NK-92 treated with Interleukin-12 subunit alpha and Interleukin-12 subunit beta, amount 100 ng/mL, for 24 hours (cell line): ENCODE measurements at regions not wholly inside any gene's neighbourhood (a gene's known extent, or its start where the extent isn't known, plus 50 kb on each side); places are given as distances from the start of the nearest gene placed in this dataset.

Source experiments
- DNase-seq: peaks from one replicate; lab custom pipeline; 2025; lab: John Stamatoyannopoulos, UW

DNA sequence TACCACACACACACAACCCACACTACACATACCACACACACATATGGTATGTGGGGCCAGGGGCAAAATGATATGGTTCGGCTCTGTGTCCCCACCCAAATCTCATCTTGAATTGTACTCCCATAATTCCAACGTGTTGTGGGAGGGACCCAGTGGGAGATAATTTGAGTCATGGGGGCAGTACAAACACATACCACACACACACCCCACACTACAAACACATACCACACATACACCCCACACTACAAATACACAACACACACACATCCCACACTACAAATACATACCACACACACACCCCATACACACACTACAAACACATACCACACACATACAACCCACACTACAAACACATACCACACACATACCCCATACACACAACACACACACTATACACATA lies 117.8 kb downstream of the TTC32 start:
- no peak for DNase-seq

GRCh38 chr2:19776941-19777514 lies 124.8 kb downstream of the TTC32 start:
- no peak for DNase-seq

DNA sequence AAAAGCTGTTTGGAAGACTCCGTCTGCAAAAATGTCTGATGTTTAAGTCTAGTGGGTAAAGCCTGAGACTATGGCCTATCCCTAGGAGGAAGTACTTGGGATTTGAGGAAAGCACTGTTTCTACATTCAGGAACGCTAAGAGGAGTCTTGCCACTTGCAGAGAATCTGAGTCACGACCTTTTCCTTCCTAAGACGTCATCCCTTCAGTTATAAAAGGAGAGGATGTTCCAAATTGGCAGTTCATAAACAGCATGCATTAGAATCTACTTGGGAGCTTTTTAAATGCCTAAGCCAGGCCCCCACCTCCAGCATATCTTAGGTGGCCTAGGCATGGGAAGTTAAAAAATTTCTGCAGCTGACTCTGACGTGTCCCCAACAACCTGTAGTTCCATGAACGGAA lies 125.9 kb downstream of the TTC32 start:
- no peak for DNase-seq

GRCh38 chr2:19775315-19775714 lies 126.5 kb downstream of the TTC32 start:
- DNase-seq = no peak

DNA sequence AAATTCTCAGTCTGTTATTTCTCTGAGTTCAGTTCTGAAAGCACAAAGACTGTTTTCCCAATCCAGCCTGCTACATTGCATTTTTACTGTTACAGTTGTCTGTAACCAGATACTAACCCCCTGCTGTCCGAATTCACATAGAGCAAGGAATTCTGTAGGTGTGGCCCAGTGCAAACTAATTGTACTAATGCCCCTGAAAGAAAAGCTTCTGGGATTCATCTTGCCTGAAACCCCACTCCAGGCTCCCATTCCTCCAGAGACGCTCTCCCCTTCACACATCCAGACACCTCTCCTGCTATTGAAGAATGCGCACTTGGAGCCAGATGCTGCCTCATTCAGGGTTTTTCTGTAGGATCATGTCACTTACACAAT lies 127.0 kb downstream of the TTC32 start:
- DNase-seq = no peak

- no peak for DNase-seq
These were observed 128.8 kb downstream of the TTC32 start for GRCh38 chr2:19772981-19773380.

GRCh38 chr2:19769513-19769912 lies 132.3 kb downstream of the TTC32 start:
- DNase-seq = no peak

- no peak for DNase-seq
These were observed 133.9 kb downstream of the TTC32 start for GRCh38 chr2:19767899-19768298.

DNA sequence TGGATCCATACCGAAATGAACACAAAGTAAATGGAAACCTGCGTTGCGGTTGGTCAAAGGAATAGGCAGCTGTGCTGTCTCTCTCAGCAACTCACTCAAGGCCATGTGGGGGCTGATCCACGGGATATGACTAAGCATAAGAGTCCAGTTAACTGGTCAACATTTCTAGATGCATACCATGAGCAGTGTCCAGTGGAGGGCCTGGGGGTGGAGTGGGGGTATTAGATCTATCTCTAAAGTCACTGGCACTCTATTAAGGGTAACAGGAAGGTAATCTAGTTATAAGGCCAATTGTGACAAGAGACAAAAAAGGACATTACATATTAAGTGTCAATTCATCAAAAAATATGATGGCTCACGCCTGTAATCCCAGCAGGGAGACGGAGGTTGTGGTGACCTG lies 136.8 kb downstream of the TTC32 start:
- no peak for DNase-seq

DNA sequence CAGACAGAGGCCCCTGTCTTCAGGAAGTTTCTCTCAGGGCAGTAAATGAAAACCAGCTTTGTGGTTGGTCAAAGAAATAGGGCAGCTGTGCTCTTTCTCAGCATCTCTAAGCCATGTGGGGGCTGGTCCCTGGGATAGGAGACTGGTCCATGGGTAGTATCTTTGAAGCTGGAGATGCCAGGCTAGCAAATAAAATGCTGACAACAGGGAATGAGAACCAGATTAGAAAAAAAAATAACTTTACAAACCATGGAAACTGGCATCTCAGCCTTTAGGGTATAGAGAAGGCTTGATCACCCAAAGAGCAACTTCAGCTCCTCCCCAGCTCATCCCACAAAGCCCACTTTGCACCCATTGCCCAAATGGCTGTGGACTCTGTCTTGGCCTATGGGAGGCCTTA lies 138.1 kb downstream of the TTC32 start:
- DNase-seq = no peak

GRCh38 chr2:19762959-19763605 lies 138.7 kb downstream of the TTC32 start:
- no peak for DNase-seq

GRCh38 chr2:19762142-19762541 lies 139.6 kb downstream of the TTC32 start:
- DNase-seq = no peak

DNA sequence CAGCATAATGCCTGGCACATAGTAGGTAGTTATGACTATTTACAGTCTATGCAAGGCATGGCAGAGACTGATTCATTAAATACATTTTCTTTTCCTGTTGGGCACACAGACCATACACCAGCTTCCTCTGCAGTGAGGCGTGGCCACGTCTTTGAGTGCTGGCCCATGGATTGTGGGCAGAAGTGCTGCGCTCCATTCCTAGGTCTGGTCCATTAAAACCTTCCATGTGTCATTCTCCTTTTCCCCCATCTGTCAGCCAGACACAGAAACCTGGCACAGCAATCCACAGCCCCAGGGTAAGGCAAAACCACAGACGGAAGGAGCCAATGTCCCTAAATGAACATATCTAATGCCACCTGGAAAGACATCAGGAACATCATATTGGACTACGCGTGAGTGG lies 141.9 kb downstream of the TTC32 start:
- no peak for DNase-seq

GRCh38 chr2:19758658-19759057 lies 143.1 kb downstream of the TTC32 start:
- DNase-seq = no peak

DNA sequence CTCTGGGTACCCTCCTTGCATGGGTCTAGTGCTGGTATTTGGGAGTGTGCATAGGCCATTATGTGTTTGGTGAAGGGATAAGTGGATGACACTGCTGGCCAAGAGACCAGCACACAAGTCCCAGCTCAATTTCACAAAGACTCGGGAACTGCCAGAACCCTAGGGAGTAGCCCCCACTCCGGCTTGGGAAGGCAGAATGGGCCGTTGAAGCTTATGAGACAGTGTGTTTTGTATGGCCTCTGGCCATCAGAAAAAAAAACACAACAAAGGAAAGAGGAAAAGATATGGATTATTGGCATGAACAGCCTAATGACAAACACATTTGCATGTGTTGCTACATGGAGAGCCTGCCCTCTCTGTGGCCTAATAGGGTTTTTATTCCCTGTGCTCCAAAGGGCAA lies 144.2 kb downstream of the TTC32 start:
- DNase-seq = no peak

GRCh38 chr2:19754907-19755306 lies 146.9 kb downstream of the TTC32 start:
- no peak for DNase-seq

- DNase-seq = no peak
These were observed 148.0 kb downstream of the TTC32 start for GRCh38 chr2:19753818-19754217.

GRCh38 chr2:19753314-19753713 lies 148.5 kb downstream of the TTC32 start:
- no peak for DNase-seq

- DNase-seq = no peak
These were observed 149.3 kb downstream of the TTC32 start for GRCh38 chr2:19752500-19752899.

GRCh38 chr2:19751631-19752030 lies 150.2 kb downstream of the TTC32 start:
- no peak for DNase-seq

GRCh38 chr2:19750136-19750535 lies 151.6 kb downstream of the TTC32 start:
- no peak for DNase-seq

DNA sequence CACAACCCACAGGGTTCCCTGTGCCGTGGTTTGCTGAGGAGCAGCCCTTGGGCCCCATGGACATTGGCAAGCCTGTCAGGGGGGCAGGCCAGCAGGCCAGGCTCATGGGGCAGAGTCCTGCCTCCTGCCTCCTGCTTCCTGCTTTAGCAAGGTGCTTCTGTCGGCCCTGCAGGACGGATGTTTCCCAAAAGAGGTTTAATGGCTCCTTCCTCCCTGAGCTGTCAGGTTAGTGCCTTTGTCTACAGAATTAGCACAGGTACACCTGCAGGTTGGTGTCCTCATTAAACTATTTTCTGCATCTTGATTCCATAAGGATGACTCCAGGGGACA lies 152.3 kb downstream of the TTC32 start:
- DNase-seq = no peak

GRCh38 chr2:19748711-19749506 lies 152.9 kb downstream of the TTC32 start:
- DNase-seq = no peak

- DNase-seq = no peak
These were observed 153.8 kb downstream of the TTC32 start for GRCh38 chr2:19748073-19748375.
